Right atrium auricular region (tissue), 2 donors: ENCODE measurements at regions not wholly inside any gene's neighbourhood (a gene's known extent, or its start where the extent isn't known, plus 50 kb on each side); places are given as distances from the start of the nearest gene placed in this dataset.

ENCODE experiments used
- DNase-seq: peaks from one replicate; pipeline ENCODE4 v3.0.0-alpha.2; 2019; ENCODE audit warnings: low spot score
- H3K27ac ChIP-seq, 2 donors: fragments of 200-600 bp; sonication (generic); 1 replicate in 1 of 2; 2 replicates in 1 of 2; pipeline ENCODE4 v1.5.1; 2016 to 2019
- H3K27me3 ChIP-seq, 2 donors: fragments of 200-600 bp; sonication (generic); one replicate each; pipeline versions ENCODE4 v1.5.1 to v1.6.0; 2017 to 2019
- H3K36me3 ChIP-seq: fragments of 200-600 bp; sonication (generic); one replicate; pipeline ENCODE4 v1.5.1; 2016
- H3K4me1 ChIP-seq, 2 donors: fragments of 200-600 bp; sonication (generic); one replicate each; pipeline versions ENCODE4 v1.5.1 to v1.6.0; 2017 to 2019
- H3K4me3 ChIP-seq, 2 donors: fragments of 200-600 bp; sonication (generic); 1 replicate in 1 of 2; 2 replicates in 1 of 2; pipeline ENCODE4 v1.5.1; 2017 to 2019; ENCODE audit warnings: mild to moderate bottlenecking in 1 of 2, moderate library complexity in 1 of 2
- H3K9me3 ChIP-seq, 2 donors: fragments of 200-600 bp; sonication (generic); one replicate each; pipeline ENCODE4 v1.5.1; 2019
- TF ChIP-seq, protein P1 (sequence below), 2 donors: fragments of 200-600 bp; sonication (generic); IDR thresholded peaks; one replicate each; pipeline ENCODE4 v1.5.1; 2019; ENCODE audit warnings: antibody characterized with exemption in 2 of 2

DNA sequence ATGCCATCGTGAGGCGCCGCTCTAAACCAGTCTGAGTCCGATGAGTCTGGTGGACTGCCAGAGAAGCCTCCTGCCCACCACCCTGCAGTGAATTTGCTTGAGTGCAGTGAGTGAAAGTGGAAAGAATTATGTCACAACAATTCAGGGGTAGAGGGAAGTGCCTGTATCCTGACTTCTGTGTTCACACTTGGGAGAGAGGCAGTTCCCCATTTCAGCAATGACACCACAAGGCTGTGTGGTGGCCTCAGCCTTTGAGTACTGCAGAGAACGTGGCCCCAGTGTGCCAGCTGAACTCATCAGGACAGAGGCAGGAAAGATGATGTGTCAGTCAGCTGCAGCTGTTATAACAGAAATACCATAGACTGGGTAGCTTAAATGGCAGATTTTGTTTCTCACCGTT, 155.6 kb downstream of the COG6 start:
- Histone ChIP-seq H3K4me3 (no peak overlapping the region), H3K9me3 (no peaks in the 10 kb centered on the region), H3K27me3 (no peaks in the 10 kb centered on the region), H3K4me1 (no peaks in the 10 kb centered on the region), H3K36me3 (no peaks in the 10 kb centered on the region), H3K27ac (no peak overlapping the region)
- DNase-seq, result no peak
- TF ChIP-seq, protein P1, sequence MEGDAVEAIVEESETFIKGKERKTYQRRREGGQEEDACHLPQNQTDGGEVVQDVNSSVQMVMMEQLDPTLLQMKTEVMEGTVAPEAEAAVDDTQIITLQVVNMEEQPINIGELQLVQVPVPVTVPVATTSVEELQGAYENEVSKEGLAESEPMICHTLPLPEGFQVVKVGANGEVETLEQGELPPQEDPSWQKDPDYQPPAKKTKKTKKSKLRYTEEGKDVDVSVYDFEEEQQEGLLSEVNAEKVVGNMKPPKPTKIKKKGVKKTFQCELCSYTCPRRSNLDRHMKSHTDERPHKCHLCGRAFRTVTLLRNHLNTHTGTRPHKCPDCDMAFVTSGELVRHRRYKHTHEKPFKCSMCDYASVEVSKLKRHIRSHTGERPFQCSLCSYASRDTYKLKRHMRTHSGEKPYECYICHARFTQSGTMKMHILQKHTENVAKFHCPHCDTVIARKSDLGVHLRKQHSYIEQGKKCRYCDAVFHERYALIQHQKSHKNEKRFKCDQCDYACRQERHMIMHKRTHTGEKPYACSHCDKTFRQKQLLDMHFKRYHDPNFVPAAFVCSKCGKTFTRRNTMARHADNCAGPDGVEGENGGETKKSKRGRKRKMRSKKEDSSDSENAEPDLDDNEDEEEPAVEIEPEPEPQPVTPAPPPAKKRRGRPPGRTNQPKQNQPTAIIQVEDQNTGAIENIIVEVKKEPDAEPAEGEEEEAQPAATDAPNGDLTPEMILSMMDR (IDR thresholded peaks at IDR 0.05), result no peak

DNA sequence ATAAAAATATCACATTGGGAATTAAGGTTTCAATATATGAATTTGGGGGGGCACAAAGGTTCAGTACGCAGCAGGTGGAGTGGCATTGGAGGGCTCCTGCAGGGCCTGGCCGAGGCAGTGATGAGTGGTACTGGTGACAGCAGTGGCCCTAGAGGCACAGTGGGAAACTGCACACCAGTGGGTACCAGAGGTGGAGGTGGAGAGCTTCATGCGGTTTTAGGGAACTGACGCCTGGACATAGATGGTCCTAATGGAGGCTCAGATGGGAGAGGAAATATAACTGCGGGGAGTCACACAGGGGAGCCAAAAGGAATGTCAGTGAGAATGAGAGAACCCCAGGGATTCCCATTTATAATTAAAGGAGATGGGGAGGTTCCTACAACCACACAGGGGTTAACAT, 156.2 kb downstream of the COG6 start:
- TF ChIP-seq, protein P1 (IDR thresholded peaks at IDR 0.05), result no peak
- no peak overlapping the region for H3K27ac ChIP-seq
- H3K27me3 ChIP-seq, result no peaks in the 10 kb centered on the region
- no peaks in the 10 kb centered on the region for H3K9me3 ChIP-seq
- H3K4me3 ChIP-seq, result no peak overlapping the region
- no peaks in the 10 kb centered on the region for H3K4me1 ChIP-seq
- H3K36me3 ChIP-seq, result no peaks in the 10 kb centered on the region
- DNase-seq, result no peak

DNA sequence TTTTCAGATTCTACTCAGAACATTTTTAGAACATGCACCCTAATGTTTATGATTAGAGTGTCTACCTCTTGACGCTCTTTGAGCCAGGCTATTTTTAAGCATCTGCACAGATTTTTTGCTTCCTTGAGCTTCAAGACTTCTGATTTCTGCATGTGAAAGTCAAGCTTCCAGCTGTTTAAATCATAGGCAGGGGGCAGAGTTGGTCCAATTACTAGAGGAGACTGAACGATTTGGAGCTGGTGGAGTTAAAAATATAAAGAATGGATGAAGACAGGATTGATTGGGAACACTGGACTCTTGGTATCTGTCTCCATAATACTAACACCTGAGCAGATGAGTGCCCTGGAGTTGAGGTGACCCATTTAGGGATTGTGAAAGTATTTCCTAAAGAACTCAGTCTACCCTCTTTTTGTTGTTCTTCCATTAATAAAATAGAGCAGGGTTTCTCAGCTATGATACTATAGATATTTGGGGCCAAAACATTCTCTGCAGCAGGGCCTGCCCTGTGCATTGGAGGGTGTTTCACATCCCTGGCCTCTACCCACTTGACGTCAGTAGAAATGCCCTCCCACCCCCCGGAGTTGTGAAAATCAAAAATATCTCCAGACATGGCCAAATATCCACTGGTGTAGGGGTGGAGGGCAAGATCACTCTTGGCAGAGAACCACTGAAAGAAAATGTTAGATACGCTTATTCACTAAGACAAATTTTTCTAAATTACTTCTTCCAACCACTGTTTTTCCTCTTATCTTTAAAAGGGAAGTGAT, 160.1 kb downstream of the COG6 start:
- H3K9me3 ChIP-seq, result no peaks in the 10 kb centered on the region
- no peak overlapping the region for H3K27ac ChIP-seq
- H3K36me3 ChIP-seq, result no peaks in the 10 kb centered on the region
- TF ChIP-seq, protein P1 (IDR thresholded peaks at IDR 0.05), result peak in 1 of 2 donors; percentile 38
- H3K4me3 ChIP-seq, result no peak overlapping the region
- H3K4me1 ChIP-seq, result no peaks in the 10 kb centered on the region
- no peaks in the 10 kb centered on the region for H3K27me3 ChIP-seq
- DNase-seq, result no peak

DNA sequence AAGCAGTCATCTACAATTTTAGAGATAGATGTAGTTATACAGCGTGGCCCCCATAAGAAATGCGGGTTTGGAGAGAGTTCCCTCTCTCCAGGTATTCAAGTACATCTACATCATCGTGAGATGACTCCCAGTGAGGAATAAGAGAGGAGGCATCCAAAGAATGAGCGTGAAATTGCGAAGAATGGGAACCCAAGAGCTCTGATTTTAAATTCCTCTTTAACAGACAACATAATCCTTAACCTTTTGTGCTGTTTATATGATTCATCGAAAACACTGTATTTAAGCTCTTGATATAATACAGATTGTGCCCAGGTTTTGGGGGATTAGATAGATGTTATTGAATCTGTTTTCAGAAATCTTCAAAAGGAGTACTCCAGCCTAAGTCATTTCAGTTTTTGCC, 161.5 kb downstream of the COG6 start:
- no peak for DNase-seq
- TF ChIP-seq, protein P1 (IDR thresholded peaks at IDR 0.05), result no peak
- no peaks in the 10 kb centered on the region for H3K9me3 ChIP-seq
- no peak overlapping the region for H3K4me3 ChIP-seq
- H3K27ac ChIP-seq, result no peak overlapping the region
- H3K36me3 ChIP-seq, result no peaks in the 10 kb centered on the region
- no peaks in the 10 kb centered on the region for H3K4me1 ChIP-seq
- no peaks in the 10 kb centered on the region for H3K27me3 ChIP-seq

DNA sequence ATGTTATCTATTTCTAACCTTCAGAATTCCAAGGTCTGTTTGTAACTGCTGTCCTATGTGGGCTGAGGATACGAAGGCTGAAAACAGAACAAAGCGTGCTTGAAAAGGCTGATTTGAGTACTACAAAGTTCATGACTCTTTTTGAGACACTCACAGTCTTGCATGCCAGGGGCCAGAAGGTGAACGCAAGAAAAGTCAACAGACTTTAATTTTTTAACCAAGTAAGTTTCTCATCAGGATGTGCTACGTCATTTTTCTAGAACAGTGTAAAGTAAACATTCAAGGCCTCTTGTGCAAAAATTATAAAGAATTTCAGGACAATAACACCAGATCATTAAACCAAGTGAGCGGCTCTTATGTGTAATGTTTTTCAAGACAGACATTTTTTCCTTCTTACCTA, 163.5 kb downstream of the COG6 start:
- H3K9me3 ChIP-seq, result no peaks in the 10 kb centered on the region
- no peak for DNase-seq

More for the DNA sequence above, 163.5 kb downstream of the COG6 start:
- Histone ChIP-seq H3K4me3 (no peak overlapping the region), H3K4me1 (no peaks in the 10 kb centered on the region), H3K27ac (no peak overlapping the region), H3K27me3 (no peaks in the 10 kb centered on the region), H3K36me3 (no peaks in the 10 kb centered on the region)
- TF ChIP-seq, protein P1 (IDR thresholded peaks at IDR 0.05), result no peak
